ENCODE measurements at regions not wholly inside any gene's neighbourhood (a gene's known extent, or its start where the extent isn't known, plus 50 kb on each side); places are given as distances from the start of the nearest gene placed in this dataset.

GRCh38 chr2:107303964-107304363 lies 418.0 kb upstream of the ST6GAL2 start:
- no peak overlapping the region for H3K4me3 ChIP-seq

GRCh38 chr2:107305966-107306365 lies 420.0 kb upstream of the ST6GAL2 start:
- POLR2A ChIA-PET (ENCODE audit: unreplicated experiment), result no interaction called here
- no peak overlapping the region for H3K4me3 ChIP-seq
- H2AFZ ChIP-seq, result no peak overlapping the region
- CTCF ChIA-PET, result no interaction called here
- no peaks in the 10 kb centered on the region for H3K9me3 ChIP-seq (ENCODE audit: insufficient read depth, low read depth)
- H3K4me2 ChIP-seq, result no peak overlapping the region
- H3F3A ChIP-seq (ENCODE audit: insufficient read depth, low read depth), result no peaks in the 10 kb centered on the region
- H3K4me1 ChIP-seq (replicated peaks; ENCODE audit: insufficient read depth), result no peaks in the 10 kb centered on the region
- DNase-seq, result no peak
- no peak overlapping the region for H3K27ac ChIP-seq
- no peaks in the 10 kb centered on the region for H4K20me1 ChIP-seq (ENCODE audit: insufficient read depth)
- H3K79me2 ChIP-seq (ENCODE audit: low read depth), result no peaks in the 10 kb centered on the region
- no peaks in the 10 kb centered on the region for H3K36me3 ChIP-seq (ENCODE audit: low read depth)
- no peaks in the 10 kb centered on the region for H3K9me2 ChIP-seq (ENCODE audit: insufficient read depth)
- H3K27me3 ChIP-seq (ENCODE audit: insufficient read depth, low read depth), result peaks cover 14% of the 10 kb centered on the region
- no TSS peak for BruUV-seq (replicated peaks)
- TF ChIP-seq, protein P1, sequence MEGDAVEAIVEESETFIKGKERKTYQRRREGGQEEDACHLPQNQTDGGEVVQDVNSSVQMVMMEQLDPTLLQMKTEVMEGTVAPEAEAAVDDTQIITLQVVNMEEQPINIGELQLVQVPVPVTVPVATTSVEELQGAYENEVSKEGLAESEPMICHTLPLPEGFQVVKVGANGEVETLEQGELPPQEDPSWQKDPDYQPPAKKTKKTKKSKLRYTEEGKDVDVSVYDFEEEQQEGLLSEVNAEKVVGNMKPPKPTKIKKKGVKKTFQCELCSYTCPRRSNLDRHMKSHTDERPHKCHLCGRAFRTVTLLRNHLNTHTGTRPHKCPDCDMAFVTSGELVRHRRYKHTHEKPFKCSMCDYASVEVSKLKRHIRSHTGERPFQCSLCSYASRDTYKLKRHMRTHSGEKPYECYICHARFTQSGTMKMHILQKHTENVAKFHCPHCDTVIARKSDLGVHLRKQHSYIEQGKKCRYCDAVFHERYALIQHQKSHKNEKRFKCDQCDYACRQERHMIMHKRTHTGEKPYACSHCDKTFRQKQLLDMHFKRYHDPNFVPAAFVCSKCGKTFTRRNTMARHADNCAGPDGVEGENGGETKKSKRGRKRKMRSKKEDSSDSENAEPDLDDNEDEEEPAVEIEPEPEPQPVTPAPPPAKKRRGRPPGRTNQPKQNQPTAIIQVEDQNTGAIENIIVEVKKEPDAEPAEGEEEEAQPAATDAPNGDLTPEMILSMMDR (conservative IDR thresholded peaks at IDR 0.05), result no peak
- no peak for TF ChIP-seq EZH2 (IDR thresholded peaks at IDR 0.05; ENCODE audit: low read depth)
- intact Hi-C loops (cut with micrococcal nuclease; ENCODE audit: unreplicated experiment), result no loop called here

More at GRCh38 chr2:107303964-107304363, 418.0 kb upstream of the ST6GAL2 start:
- Histone ChIP-seq H3K4me1 (replicated peaks; ENCODE audit: insufficient read depth) (no peaks in the 10 kb centered on the region), H3K9me3 (ENCODE audit: insufficient read depth, low read depth) (no peaks in the 10 kb centered on the region), H2AFZ (no peak overlapping the region), H3K4me2 (no peak overlapping the region), H4K20me1 (ENCODE audit: insufficient read depth) (no peaks in the 10 kb centered on the region), H3K9me2 (ENCODE audit: insufficient read depth) (no peaks in the 10 kb centered on the region), H3F3A (ENCODE audit: insufficient read depth, low read depth) (no peaks in the 10 kb centered on the region), H3K79me2 (ENCODE audit: low read depth) (no peaks in the 10 kb centered on the region), H3K27ac (no peak overlapping the region), H3K27me3 (ENCODE audit: insufficient read depth, low read depth) (peaks cover 14% of the 10 kb centered on the region), H3K36me3 (ENCODE audit: low read depth) (no peaks in the 10 kb centered on the region)
- ChIA-PET POLR2A (ENCODE audit: unreplicated experiment) (no interaction called here), CTCF (no interaction called here)
- intact Hi-C loops (cut with micrococcal nuclease; ENCODE audit: unreplicated experiment), result no loop called here
- no peak for DNase-seq
- BruUV-seq (replicated peaks), result no TSS peak
- TF ChIP-seq, protein P1 (conservative IDR thresholded peaks at IDR 0.05), result no peak
- no peak for TF ChIP-seq EZH2 (IDR thresholded peaks at IDR 0.05; ENCODE audit: low read depth)

- Histone ChIP-seq H3K4me3 (no peak overlapping the region), H3K27me3 (ENCODE audit: insufficient read depth, low read depth) (peaks cover 14% of the 10 kb centered on the region), H3K9me3 (ENCODE audit: insufficient read depth, low read depth) (no peaks in the 10 kb centered on the region), H3F3A (ENCODE audit: insufficient read depth, low read depth) (no peaks in the 10 kb centered on the region), H3K27ac (no peak overlapping the region), H3K4me1 (replicated peaks; ENCODE audit: insufficient read depth) (no peaks in the 10 kb centered on the region), H3K79me2 (ENCODE audit: low read depth) (no peaks in the 10 kb centered on the region), H4K20me1 (ENCODE audit: insufficient read depth) (no peaks in the 10 kb centered on the region), H3K9me2 (ENCODE audit: insufficient read depth) (no peaks in the 10 kb centered on the region), H3K36me3 (ENCODE audit: low read depth) (no peaks in the 10 kb centered on the region), H2AFZ (no peak overlapping the region), H3K4me2 (no peak overlapping the region)
- ChIA-PET CTCF (no interaction called here), POLR2A (ENCODE audit: unreplicated experiment) (interaction anchor here (0.9 kb wide), 1 partner anchor 594 kb away, joined by 6 read pairs; no protein-coding TSS in a partner anchor)
- no peak for DNase-seq
- intact Hi-C loops (cut with micrococcal nuclease; ENCODE audit: unreplicated experiment), result no loop called here
- no peak for TF ChIP-seq EZH2 (IDR thresholded peaks at IDR 0.05; ENCODE audit: low read depth)
- TF ChIP-seq, protein P1 (conservative IDR thresholded peaks at IDR 0.05), result no peak
- no TSS peak for BruUV-seq (replicated peaks)
These were observed 420.9 kb upstream of the ST6GAL2 start for GRCh38 chr2:107306881-107307280.
